ENCODE measurements at regions not wholly inside any gene's neighbourhood (a gene's known extent, or its start where the extent isn't known, plus 50 kb on each side); places are given as distances from the start of the nearest gene placed in this dataset.

- no peak for TF ChIP-seq CDX4 (CRISPR knock-in tag; IDR thresholded peaks at IDR 0.05; ENCODE audit: borderline replicate concordance)
- TF ChIP-seq ELF4 (CRISPR knock-in tag; IDR thresholded peaks at IDR 0.05; ENCODE audit: low read depth) = no peak
- TF ChIP-seq, protein P1, sequence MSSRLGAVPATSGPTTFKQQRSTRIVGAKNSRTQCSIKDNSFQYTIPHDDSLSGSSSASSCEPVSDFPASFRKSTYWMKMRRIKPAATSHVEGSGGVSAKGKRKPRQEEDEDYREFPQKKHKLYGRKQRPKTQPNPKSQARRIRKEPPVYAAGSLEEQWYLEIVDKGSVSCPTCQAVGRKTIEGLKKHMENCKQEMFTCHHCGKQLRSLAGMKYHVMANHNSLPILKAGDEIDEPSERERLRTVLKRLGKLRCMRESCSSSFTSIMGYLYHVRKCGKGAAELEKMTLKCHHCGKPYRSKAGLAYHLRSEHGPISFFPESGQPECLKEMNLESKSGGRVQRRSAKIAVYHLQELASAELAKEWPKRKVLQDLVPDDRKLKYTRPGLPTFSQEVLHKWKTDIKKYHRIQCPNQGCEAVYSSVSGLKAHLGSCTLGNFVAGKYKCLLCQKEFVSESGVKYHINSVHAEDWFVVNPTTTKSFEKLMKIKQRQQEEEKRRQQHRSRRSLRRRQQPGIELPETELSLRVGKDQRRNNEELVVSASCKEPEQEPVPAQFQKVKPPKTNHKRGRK (CRISPR knock-in tag; IDR thresholded peaks at IDR 0.05; ENCODE audit: borderline replicate concordance) = no peak
- TF ChIP-seq ZBTB21 (CRISPR knock-in tag; IDR thresholded peaks at IDR 0.05; ENCODE audit: borderline replicate concordance) = no peak
- TF ChIP-seq, protein P2, sequence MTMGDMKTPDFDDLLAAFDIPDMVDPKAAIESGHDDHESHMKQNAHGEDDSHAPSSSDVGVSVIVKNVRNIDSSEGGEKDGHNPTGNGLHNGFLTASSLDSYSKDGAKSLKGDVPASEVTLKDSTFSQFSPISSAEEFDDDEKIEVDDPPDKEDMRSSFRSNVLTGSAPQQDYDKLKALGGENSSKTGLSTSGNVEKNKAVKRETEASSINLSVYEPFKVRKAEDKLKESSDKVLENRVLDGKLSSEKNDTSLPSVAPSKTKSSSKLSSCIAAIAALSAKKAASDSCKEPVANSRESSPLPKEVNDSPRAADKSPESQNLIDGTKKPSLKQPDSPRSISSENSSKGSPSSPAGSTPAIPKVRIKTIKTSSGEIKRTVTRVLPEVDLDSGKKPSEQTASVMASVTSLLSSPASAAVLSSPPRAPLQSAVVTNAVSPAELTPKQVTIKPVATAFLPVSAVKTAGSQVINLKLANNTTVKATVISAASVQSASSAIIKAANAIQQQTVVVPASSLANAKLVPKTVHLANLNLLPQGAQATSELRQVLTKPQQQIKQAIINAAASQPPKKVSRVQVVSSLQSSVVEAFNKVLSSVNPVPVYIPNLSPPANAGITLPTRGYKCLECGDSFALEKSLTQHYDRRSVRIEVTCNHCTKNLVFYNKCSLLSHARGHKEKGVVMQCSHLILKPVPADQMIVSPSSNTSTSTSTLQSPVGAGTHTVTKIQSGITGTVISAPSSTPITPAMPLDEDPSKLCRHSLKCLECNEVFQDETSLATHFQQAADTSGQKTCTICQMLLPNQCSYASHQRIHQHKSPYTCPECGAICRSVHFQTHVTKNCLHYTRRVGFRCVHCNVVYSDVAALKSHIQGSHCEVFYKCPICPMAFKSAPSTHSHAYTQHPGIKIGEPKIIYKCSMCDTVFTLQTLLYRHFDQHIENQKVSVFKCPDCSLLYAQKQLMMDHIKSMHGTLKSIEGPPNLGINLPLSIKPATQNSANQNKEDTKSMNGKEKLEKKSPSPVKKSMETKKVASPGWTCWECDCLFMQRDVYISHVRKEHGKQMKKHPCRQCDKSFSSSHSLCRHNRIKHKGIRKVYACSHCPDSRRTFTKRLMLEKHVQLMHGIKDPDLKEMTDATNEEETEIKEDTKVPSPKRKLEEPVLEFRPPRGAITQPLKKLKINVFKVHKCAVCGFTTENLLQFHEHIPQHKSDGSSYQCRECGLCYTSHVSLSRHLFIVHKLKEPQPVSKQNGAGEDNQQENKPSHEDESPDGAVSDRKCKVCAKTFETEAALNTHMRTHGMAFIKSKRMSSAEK (CRISPR knock-in tag; IDR thresholded peaks at IDR 0.05; ENCODE audit: borderline replicate concordance) = no peak
- TF ChIP-seq ZNF396 (CRISPR knock-in tag; IDR thresholded peaks at IDR 0.05; ENCODE audit: borderline replicate concordance) = no peak
- no peak for TF ChIP-seq CBFB (CRISPR knock-in tag; IDR thresholded peaks at IDR 0.05; ENCODE audit: low read depth)
- TF ChIP-seq TEAD1 (CRISPR knock-in tag; IDR thresholded peaks at IDR 0.05) = no peak
- TF ChIP-seq TEAD4 (CRISPR knock-in tag; IDR thresholded peaks at IDR 0.05) = no peak
- no peak for TF ChIP-seq SMAD3 (CRISPR knock-in tag; IDR thresholded peaks at IDR 0.05; ENCODE audit: borderline replicate concordance)
- TF ChIP-seq EMX1 (CRISPR knock-in tag; IDR thresholded peaks at IDR 0.05) = no peak
These were observed 271.1 kb upstream of the CDH11 start (continued) for GRCh38 chr16:65392806-65393565.

DNA sequence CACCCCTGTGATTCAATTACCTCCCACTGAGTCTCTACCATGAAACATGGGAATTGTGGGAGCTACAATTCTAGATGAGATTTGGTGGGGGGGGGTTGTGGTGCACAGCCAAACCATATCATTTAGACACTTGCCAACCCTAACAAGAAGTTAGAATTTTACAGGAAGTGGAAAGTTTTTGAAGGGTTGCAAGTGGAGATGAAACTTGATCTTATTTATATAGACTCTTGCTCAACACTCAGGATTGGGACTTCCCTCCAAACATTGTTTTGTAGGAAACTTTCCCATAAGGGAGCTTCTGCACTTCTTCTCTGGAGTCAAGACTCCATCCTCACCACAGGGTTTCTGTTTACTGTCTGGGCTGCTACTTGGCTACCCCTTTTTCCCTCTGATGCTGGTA, 266.7 kb upstream of the CDH11 start:
- CTCF ChIA-PET = interaction anchor here (0.7 kb wide), 1 partner anchor 286 kb away, joined by 3 read pairs; no protein-coding TSS in a partner anchor
- TF ChIP-seq MXD4 (CRISPR knock-in tag; IDR thresholded peaks at IDR 0.05; ENCODE audit: borderline replicate concordance) (no peak), KAT7 (CRISPR knock-in tag; IDR thresholded peaks at IDR 0.05; ENCODE audit: borderline replicate concordance) (no peak), IRF1 (CRISPR knock-in tag; IDR thresholded peaks at IDR 0.05) (no peak), OVOL2 (CRISPR knock-in tag; IDR thresholded peaks at IDR 0.05; ENCODE audit: borderline replicate concordance) (no peak), FOXK1 (CRISPR knock-in tag; IDR thresholded peaks at IDR 0.05) (no peak), ZNF671 (CRISPR knock-in tag; IDR thresholded peaks at IDR 0.05) (no peak), ETV6 (CRISPR knock-in tag; IDR thresholded peaks at IDR 0.05) (no peak), SOX15 (CRISPR knock-in tag; IDR thresholded peaks at IDR 0.05) (no peak), AR (CRISPR knock-in tag; IDR thresholded peaks at IDR 0.05) (no peak), USF1 (CRISPR knock-in tag; IDR thresholded peaks at IDR 0.05) (no peak)

More for the DNA sequence above, 266.7 kb upstream of the CDH11 start:
- H3K9me3 Mint-ChIP-seq = peaks cover 37% of the 10 kb centered on the region
- H3K36me3 Mint-ChIP-seq = peaks cover 16% of the 10 kb centered on the region
- no peak for DNase-seq (ENCODE audit: low spot score)
- no peak for ATAC-seq
- no peak overlapping the region for H3K27ac Mint-ChIP-seq
- H3K4me3 Mint-ChIP-seq = no peak overlapping the region
- no peaks in the 10 kb centered on the region for H3K27me3 Mint-ChIP-seq (ENCODE audit: low read depth)
- peaks cover 3% of the 10 kb centered on the region; the same call in 1 of the 2 replicates for H3K4me1 Mint-ChIP-seq
- POLR2A ChIA-PET = no interaction called here

Data from WTC11 (cell line).